ENCODE measurements at regions not wholly inside any gene's neighbourhood (a gene's known extent, or its start where the extent isn't known, plus 50 kb on each side); places are given as distances from the start of the nearest gene placed in this dataset.
"Not testable (repeated sequence)": the region's sequence is repeated elsewhere in the genome, so short reads cannot be mapped to it uniquely, and the experiment has no call there.

DNA sequence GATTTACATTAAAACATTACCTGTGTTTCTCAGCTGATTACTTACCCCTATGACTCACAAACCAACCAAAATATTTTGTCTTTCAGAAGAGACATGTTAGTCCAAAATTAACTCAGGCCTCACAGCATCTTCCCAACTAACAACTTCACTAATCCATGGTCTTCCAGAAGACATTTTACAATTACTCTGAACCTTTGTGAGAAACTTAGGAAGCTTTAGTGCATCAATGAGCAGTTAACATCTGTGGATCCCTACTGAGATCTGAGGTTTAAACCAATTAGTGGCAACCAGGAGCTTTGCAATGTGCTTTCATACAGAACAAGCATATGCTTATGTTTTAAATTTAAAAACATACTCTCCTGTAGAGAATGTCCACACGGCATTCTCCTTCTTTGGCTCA, 269.7 kb downstream of the UBE3D start (continued):
- TF ChIP-seq, protein P1, sequence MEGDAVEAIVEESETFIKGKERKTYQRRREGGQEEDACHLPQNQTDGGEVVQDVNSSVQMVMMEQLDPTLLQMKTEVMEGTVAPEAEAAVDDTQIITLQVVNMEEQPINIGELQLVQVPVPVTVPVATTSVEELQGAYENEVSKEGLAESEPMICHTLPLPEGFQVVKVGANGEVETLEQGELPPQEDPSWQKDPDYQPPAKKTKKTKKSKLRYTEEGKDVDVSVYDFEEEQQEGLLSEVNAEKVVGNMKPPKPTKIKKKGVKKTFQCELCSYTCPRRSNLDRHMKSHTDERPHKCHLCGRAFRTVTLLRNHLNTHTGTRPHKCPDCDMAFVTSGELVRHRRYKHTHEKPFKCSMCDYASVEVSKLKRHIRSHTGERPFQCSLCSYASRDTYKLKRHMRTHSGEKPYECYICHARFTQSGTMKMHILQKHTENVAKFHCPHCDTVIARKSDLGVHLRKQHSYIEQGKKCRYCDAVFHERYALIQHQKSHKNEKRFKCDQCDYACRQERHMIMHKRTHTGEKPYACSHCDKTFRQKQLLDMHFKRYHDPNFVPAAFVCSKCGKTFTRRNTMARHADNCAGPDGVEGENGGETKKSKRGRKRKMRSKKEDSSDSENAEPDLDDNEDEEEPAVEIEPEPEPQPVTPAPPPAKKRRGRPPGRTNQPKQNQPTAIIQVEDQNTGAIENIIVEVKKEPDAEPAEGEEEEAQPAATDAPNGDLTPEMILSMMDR (IDR thresholded peaks at IDR 0.05 in 2 of 3, conservative IDR thresholded peaks at IDR 0.05 in 1 of 3; ENCODE audit: borderline replicate concordance in 1 of 3, insufficient read depth in 1 of 3, low read depth in 2 of 3, low read length in 2 of 3), result no peak

DNA sequence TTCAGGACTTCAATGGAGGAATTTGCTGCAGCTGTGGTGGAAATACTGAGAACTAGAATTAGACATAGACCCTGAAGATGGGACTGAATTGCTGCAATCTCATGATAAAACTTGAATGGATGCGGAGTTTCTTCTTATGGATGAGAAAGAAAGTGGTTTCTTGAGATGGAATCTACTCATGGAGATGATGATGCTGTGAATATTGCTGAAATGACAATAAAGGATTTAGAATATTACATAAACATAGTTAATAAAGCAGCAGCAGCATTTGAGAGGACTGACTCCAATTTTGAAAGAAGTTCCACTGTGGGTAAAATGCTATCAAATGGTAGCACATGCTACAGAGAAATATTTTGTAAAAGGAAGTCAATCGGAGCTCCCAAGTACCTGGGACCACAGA, 264.6 kb downstream of the UBE3D start:
- no peak for ATAC-seq

GRCh38 chr6:82816243-82816642, 249.4 kb downstream of the UBE3D start:
- H4K20me1 ChIP-seq (ENCODE audit: insufficient read depth); H3K9ac ChIP-seq (ENCODE audit: low read length); H3K79me2 ChIP-seq (ENCODE audit: insufficient read depth, low read length); DNase-seq (ENCODE audit: low read depth, low spot score); H2AFZ ChIP-seq (ENCODE audit: low read depth, low read length, poor library complexity, severe bottlenecking); ATAC-seq; POLR2A ChIA-PET; H3K4me3 ChIP-seq (replicated peaks in 1 of 2; ENCODE audit: low read depth in 1 of 2, low read length in 2 of 2); H3K36me3 ChIP-seq (ENCODE audit: control insufficient read depth in 1 of 2, insufficient read depth in 2 of 2, low read length in 2 of 2); H3K4me2 ChIP-seq (ENCODE audit: low read length); H3K9me2 ChIP-seq (ENCODE audit: insufficient read depth); H3K27me3 ChIP-seq (ENCODE audit: insufficient read depth, low read length); H3K27ac ChIP-seq (ENCODE audit: low read depth, low read length); CTCF ChIA-PET; H3K9me3 ChIP-seq (ENCODE audit: control insufficient read depth in 1 of 2, insufficient read depth in 1 of 2, low read depth in 1 of 2, low read length in 2 of 2); intact Hi-C loops (cut with micrococcal nuclease); BruUV-seq (replicated peaks); H3K4me1 ChIP-seq (ENCODE audit: control insufficient read depth in 1 of 2, insufficient read depth in 2 of 2, low read length in 2 of 2); RAD21 ChIA-PET (ENCODE audit: low non-redundant PET in 1 of 2, low total read pairs in 2 of 2, uncharacterized antibody in 2 of 2, unreplicated experiment in 2 of 2): not testable (repeated sequence)

More for the DNA sequence above, 264.6 kb downstream of the UBE3D start:
- no peaks in the 10 kb centered on the region for H3K36me3 ChIP-seq (ENCODE audit: control insufficient read depth in 1 of 2, insufficient read depth in 2 of 2, low read length in 2 of 2)
- H3K9ac ChIP-seq (ENCODE audit: low read length), result no peak overlapping the region
- H3K27ac ChIP-seq (ENCODE audit: low read depth, low read length), result no peak overlapping the region
- POLR2A ChIA-PET, result no interaction called here
- no peaks in the 10 kb centered on the region for H4K20me1 ChIP-seq (ENCODE audit: insufficient read depth)
- H3K4me1 ChIP-seq (ENCODE audit: control insufficient read depth in 1 of 2, insufficient read depth in 2 of 2, low read length in 2 of 2), result no peaks in the 10 kb centered on the region
- no peaks in the 10 kb centered on the region for H3K27me3 ChIP-seq (ENCODE audit: insufficient read depth, low read length)
- no TSS peak for BruUV-seq (replicated peaks)
- no peaks in the 10 kb centered on the region for H3K9me3 ChIP-seq (ENCODE audit: control insufficient read depth in 1 of 2, insufficient read depth in 1 of 2, low read depth in 1 of 2, low read length in 2 of 2)
- H3K4me2 ChIP-seq (ENCODE audit: low read length), result no peak overlapping the region
- H3K4me3 ChIP-seq (replicated peaks in 1 of 2; ENCODE audit: low read depth in 1 of 2, low read length in 2 of 2), result no peak overlapping the region
- intact Hi-C loops (cut with micrococcal nuclease), result no loop called here
- RAD21 ChIA-PET (ENCODE audit: low non-redundant PET in 1 of 2, low total read pairs in 2 of 2, uncharacterized antibody in 2 of 2, unreplicated experiment in 2 of 2), result no interaction called here
- no peak for TF ChIP-seq ZFX (IDR thresholded peaks at IDR 0.05)
- no peaks in the 10 kb centered on the region for H3K79me2 ChIP-seq (ENCODE audit: insufficient read depth, low read length)
- H3K9me2 ChIP-seq (ENCODE audit: insufficient read depth), result no peaks in the 10 kb centered on the region
- no peak overlapping the region for H2AFZ ChIP-seq (ENCODE audit: low read depth, low read length, poor library complexity, severe bottlenecking)
- CTCF ChIA-PET, result no interaction called here
- no peak for DNase-seq (ENCODE audit: low read depth, low spot score)
